NB4 (cell line): ENCODE measurements at regions not wholly inside any gene's neighbourhood (a gene's known extent, or its start where the extent isn't known, plus 50 kb on each side); places are given as distances from the start of the nearest gene placed in this dataset.

Experiments used
- MYC ChIP-seq: IDR thresholded peaks from 2 replicates; pipeline ENCODE4 v1.6.1; 2011; ENCODE audit warnings: low read depth, low read length
- POLR2A ChIP-seq: IDR thresholded peaks from 2 replicates; pipeline ENCODE4 v1.6.1; 2011; ENCODE audit warnings: mild to moderate bottlenecking; ENCODE audit not compliant: insufficient read length; ENCODE audit errors: extremely low read depth
- TF ChIP-seq, protein P1 (sequence below): IDR thresholded peaks from one replicate; pipeline ENCODE4 v1.5.1; 2012; ENCODE audit warnings: low read depth, low read length

- TF ChIP-seq, protein P1, sequence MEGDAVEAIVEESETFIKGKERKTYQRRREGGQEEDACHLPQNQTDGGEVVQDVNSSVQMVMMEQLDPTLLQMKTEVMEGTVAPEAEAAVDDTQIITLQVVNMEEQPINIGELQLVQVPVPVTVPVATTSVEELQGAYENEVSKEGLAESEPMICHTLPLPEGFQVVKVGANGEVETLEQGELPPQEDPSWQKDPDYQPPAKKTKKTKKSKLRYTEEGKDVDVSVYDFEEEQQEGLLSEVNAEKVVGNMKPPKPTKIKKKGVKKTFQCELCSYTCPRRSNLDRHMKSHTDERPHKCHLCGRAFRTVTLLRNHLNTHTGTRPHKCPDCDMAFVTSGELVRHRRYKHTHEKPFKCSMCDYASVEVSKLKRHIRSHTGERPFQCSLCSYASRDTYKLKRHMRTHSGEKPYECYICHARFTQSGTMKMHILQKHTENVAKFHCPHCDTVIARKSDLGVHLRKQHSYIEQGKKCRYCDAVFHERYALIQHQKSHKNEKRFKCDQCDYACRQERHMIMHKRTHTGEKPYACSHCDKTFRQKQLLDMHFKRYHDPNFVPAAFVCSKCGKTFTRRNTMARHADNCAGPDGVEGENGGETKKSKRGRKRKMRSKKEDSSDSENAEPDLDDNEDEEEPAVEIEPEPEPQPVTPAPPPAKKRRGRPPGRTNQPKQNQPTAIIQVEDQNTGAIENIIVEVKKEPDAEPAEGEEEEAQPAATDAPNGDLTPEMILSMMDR = no peak
- TF ChIP-seq POLR2A (no peak), MYC (no peak)
Observed at GRCh38 chr5:124621279-124621678, 125.2 kb downstream of the ZNF608 start.
